22Rv1 (cell line): ENCODE measurements at regions not wholly inside any gene's neighbourhood (a gene's known extent, or its start where the extent isn't known, plus 50 kb on each side); places are given as distances from the start of the nearest gene placed in this dataset.

ENCODE experiments used
- ZFX ChIP-seq: fragments of 450-650 bp; IDR thresholded peaks from 2 replicates; pipeline ENCODE4 v1.6.1; 2017; ENCODE audit warnings: antibody characterized with exemption, borderline replicate concordance
- TF ChIP-seq, protein P1 (sequence below): fragments of 450-650 bp; IDR thresholded peaks from 2 replicates; pipeline ENCODE4 v1.5.1; 2017; ENCODE audit warnings: mild to moderate bottlenecking

GRCh38 chr9:29613773-29614172, 2040.5 kb upstream of the C9orf72 start:
- TF ChIP-seq, protein P1, sequence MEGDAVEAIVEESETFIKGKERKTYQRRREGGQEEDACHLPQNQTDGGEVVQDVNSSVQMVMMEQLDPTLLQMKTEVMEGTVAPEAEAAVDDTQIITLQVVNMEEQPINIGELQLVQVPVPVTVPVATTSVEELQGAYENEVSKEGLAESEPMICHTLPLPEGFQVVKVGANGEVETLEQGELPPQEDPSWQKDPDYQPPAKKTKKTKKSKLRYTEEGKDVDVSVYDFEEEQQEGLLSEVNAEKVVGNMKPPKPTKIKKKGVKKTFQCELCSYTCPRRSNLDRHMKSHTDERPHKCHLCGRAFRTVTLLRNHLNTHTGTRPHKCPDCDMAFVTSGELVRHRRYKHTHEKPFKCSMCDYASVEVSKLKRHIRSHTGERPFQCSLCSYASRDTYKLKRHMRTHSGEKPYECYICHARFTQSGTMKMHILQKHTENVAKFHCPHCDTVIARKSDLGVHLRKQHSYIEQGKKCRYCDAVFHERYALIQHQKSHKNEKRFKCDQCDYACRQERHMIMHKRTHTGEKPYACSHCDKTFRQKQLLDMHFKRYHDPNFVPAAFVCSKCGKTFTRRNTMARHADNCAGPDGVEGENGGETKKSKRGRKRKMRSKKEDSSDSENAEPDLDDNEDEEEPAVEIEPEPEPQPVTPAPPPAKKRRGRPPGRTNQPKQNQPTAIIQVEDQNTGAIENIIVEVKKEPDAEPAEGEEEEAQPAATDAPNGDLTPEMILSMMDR, result no peak
- TF ChIP-seq ZFX, result no peak
